Colon (tissue), 2 donors: ENCODE measurements at regions not wholly inside any gene's neighbourhood (a gene's known extent, or its start where the extent isn't known, plus 50 kb on each side); places are given as distances from the start of the nearest gene placed in this dataset.

Source experiments
- FAIRE-seq: peaks from 2 replicates; lab custom pipeline; 2012; peaks lifted over from hg19 to GRCh38; lab: Jason Lieb, UNC
- donor health status: control.
- donor health status: control.

GRCh38 chr1:59151387-59151761, 145.5 kb upstream of the FGGY start:
- FAIRE-seq = no peak

GRCh38 chr1:59151860-59152259, 145.0 kb upstream of the FGGY start:
- no peak for FAIRE-seq

- FAIRE-seq = no peak
Observed at GRCh38 chr1:59152511-59152910, 144.4 kb upstream of the FGGY start.

GRCh38 chr1:59154401-59154800, 142.5 kb upstream of the FGGY start:
- no peak for FAIRE-seq

GRCh38 chr1:59155351-59155750, 141.5 kb upstream of the FGGY start:
- FAIRE-seq = no peak

GRCh38 chr1:59156051-59156450, 140.8 kb upstream of the FGGY start:
- no peak for FAIRE-seq

- FAIRE-seq = no peak
Observed at GRCh38 chr1:59156526-59157199, 140.2 kb upstream of the FGGY start.

- FAIRE-seq = no peak
Observed at GRCh38 chr1:59158321-59158720, 138.6 kb upstream of the FGGY start.

GRCh38 chr1:59159557-59160203, 137.2 kb upstream of the FGGY start:
- FAIRE-seq = no peak

- no peak for FAIRE-seq
Observed at GRCh38 chr1:59161136-59161535, 135.8 kb upstream of the FGGY start.

GRCh38 chr1:59162665-59163064, 134.2 kb upstream of the FGGY start:
- no peak for FAIRE-seq

GRCh38 chr1:59163268-59164092, 133.4 kb upstream of the FGGY start:
- FAIRE-seq = no peak

GRCh38 chr1:59164371-59164770, 132.5 kb upstream of the FGGY start:
- FAIRE-seq = no peak

GRCh38 chr1:59165353-59165752, 131.5 kb upstream of the FGGY start:
- no peak for FAIRE-seq

- no peak for FAIRE-seq
Observed at GRCh38 chr1:59169703-59170102, 127.2 kb upstream of the FGGY start.

GRCh38 chr1:59170659-59171058, 126.2 kb upstream of the FGGY start:
- no peak for FAIRE-seq

GRCh38 chr1:59171788-59172187, 125.1 kb upstream of the FGGY start:
- no peak for FAIRE-seq

GRCh38 chr1:59172693-59173092, 124.2 kb upstream of the FGGY start:
- no peak for FAIRE-seq

- FAIRE-seq = no peak
Observed at GRCh38 chr1:59173721-59174120, 123.2 kb upstream of the FGGY start.

GRCh38 chr1:59176471-59176870, 120.4 kb upstream of the FGGY start:
- FAIRE-seq = no peak

- FAIRE-seq = no peak
Observed at GRCh38 chr1:59177756-59178155, 119.1 kb upstream of the FGGY start.

GRCh38 chr1:59178339-59179187, 118.3 kb upstream of the FGGY start:
- FAIRE-seq = no peak
